ENCODE measurements at regions not wholly inside any gene's neighbourhood (a gene's known extent, or its start where the extent isn't known, plus 50 kb on each side); places are given as distances from the start of the nearest gene placed in this dataset.
A peak's percentile ranks its signal among the peaks of the same experiment; 100 is the strongest.

DNA sequence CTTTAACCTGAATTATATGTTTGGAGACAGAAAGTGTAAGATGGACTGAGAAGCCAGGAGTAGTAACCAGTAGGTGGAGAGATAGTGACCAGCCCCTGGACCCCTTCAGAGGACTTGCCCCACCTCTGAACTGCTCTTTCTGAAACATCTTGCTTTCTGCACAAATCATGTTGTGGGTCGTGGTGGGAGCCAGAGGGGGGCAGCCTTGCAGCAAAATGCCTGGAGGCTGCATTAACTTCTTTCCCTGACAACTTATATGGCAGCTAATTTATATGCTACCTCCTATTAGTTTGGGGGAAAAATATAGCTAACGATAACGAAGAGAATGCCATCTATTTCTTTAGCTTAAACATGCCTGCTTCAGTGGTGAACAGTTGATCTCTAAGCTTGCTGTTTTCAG is 859.8 kb downstream of the MAFB start:
- H3K27ac ChIP-seq (ENCODE audit: low read length), result peak overlapping the region; percentile 93
- H2AFZ ChIP-seq (ENCODE audit: low read depth, low read length), result peak overlapping the region; percentile 49; the same call in 1 of the 2 replicates
- H3K27me3 ChIP-seq (ENCODE audit: low read depth, low read length), result no peaks in the 10 kb centered on the region
- H4K20me1 ChIP-seq (ENCODE audit: insufficient read depth, low read length), result no peaks in the 10 kb centered on the region
- H3K4me1 ChIP-seq (ENCODE audit: low read length), result peaks cover 80% of the 10 kb centered on the region
- peak overlapping the region; percentile 60 for H3K4me3 ChIP-seq (ENCODE audit: low read length)
- peaks cover 10% of the 10 kb centered on the region; the same call in 1 of the 2 replicates for H3K9me3 ChIP-seq (ENCODE audit: insufficient read depth, low read length)
- no peak for TF ChIP-seq EZH2phosphoT487 (IDR thresholded peaks at IDR 0.05; ENCODE audit: low read depth)
- TF ChIP-seq, protein P1, sequence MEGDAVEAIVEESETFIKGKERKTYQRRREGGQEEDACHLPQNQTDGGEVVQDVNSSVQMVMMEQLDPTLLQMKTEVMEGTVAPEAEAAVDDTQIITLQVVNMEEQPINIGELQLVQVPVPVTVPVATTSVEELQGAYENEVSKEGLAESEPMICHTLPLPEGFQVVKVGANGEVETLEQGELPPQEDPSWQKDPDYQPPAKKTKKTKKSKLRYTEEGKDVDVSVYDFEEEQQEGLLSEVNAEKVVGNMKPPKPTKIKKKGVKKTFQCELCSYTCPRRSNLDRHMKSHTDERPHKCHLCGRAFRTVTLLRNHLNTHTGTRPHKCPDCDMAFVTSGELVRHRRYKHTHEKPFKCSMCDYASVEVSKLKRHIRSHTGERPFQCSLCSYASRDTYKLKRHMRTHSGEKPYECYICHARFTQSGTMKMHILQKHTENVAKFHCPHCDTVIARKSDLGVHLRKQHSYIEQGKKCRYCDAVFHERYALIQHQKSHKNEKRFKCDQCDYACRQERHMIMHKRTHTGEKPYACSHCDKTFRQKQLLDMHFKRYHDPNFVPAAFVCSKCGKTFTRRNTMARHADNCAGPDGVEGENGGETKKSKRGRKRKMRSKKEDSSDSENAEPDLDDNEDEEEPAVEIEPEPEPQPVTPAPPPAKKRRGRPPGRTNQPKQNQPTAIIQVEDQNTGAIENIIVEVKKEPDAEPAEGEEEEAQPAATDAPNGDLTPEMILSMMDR (IDR thresholded peaks at IDR 0.05; ENCODE audit: low read depth, low read length), result peak; percentile 99
- H3K4me2 ChIP-seq (ENCODE audit: low read length), result peak overlapping the region; percentile 70
- no peaks in the 10 kb centered on the region for H3K79me2 ChIP-seq (ENCODE audit: low read length)
- H3K36me3 ChIP-seq (replicated peaks; ENCODE audit: low read depth, low read length), result peaks cover 49% of the 10 kb centered on the region
- H3K9ac ChIP-seq (ENCODE audit: low read length), result peak overlapping the region; percentile 76

DNA sequence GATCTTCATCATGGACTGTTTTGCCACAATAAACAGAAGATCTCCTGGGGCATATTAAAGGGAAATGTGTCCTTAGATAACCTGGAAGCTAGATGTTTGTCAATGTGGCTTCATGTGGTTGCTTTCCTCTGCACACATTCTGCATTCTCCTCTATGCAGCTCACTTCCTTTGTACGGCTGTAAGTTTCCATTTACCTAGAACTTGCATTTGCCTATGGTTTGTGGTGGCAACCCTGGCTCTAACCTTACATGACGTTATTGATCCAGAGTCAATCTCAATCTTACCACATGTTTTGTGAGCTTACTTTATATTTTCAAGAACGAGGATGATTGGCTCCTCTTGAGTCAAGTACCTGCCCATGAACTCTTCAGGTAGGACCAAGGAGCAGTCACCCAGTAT is 863.1 kb downstream of the MAFB start:
- Histone ChIP-seq H3K27ac (ENCODE audit: low read length) (peak overlapping the region; percentile 34), H3K4me3 (ENCODE audit: low read length) (no peak overlapping the region), H3K36me3 (replicated peaks; ENCODE audit: low read depth, low read length) (peaks cover 25% of the 10 kb centered on the region), H3K9me3 (ENCODE audit: insufficient read depth, low read length) (peaks cover 7% of the 10 kb centered on the region; the same call in 1 of the 2 replicates), H3K9ac (ENCODE audit: low read length) (0 out of 2 replicates have a peak overlapping the region, but pooled peaks have one; percentile 4), H4K20me1 (ENCODE audit: insufficient read depth, low read length) (no peaks in the 10 kb centered on the region), H3K4me2 (ENCODE audit: low read length) (peak overlapping the region; percentile 2), H3K4me1 (ENCODE audit: low read length) (peaks cover 57% of the 10 kb centered on the region), H3K27me3 (ENCODE audit: low read depth, low read length) (no peaks in the 10 kb centered on the region), H2AFZ (ENCODE audit: low read depth, low read length) (peak overlapping the region; percentile 66), H3K79me2 (ENCODE audit: low read length) (no peaks in the 10 kb centered on the region)
- no peak for TF ChIP-seq EZH2phosphoT487 (IDR thresholded peaks at IDR 0.05; ENCODE audit: low read depth)
- TF ChIP-seq, protein P1 (IDR thresholded peaks at IDR 0.05; ENCODE audit: low read depth, low read length), result no peak

DNA sequence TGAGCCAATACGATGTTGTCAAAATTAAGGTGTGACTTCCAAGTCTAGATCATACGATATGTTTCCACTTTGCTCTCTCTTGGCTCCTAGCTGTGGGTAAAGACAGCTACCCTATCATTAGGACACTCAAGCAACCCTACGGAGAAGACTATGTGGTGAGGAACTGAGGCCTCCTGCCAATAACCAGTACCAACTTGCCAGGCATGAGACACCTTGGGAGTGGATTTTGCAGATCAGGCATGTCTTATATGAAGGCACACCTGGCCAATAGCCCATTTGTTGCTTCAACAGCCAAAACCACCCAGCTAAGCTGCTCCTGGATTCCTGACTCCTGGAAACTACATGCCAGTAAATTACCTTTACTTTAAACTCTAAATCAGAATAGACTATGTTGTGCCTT is 863.4 kb downstream of the DHX35 start:
- Histone ChIP-seq H2AFZ (ENCODE audit: low read depth, low read length) (peak overlapping the region; percentile 66; the same call in 1 of the 2 replicates), H3K9ac (ENCODE audit: low read length) (0 out of 2 replicates have a peak overlapping the region, but pooled peaks have one; percentile 4), H3K79me2 (ENCODE audit: low read length) (no peaks in the 10 kb centered on the region), H3K4me3 (ENCODE audit: low read length) (no peak overlapping the region), H3K9me3 (ENCODE audit: insufficient read depth, low read length) (peaks cover 7% of the 10 kb centered on the region; the same call in 1 of the 2 replicates), H3K4me1 (ENCODE audit: low read length) (peaks cover 53% of the 10 kb centered on the region), H3K27me3 (ENCODE audit: low read depth, low read length) (no peaks in the 10 kb centered on the region), H3K4me2 (ENCODE audit: low read length) (peak overlapping the region; percentile 2; the same call in 1 of the 2 replicates), H4K20me1 (ENCODE audit: insufficient read depth, low read length) (no peaks in the 10 kb centered on the region), H3K27ac (ENCODE audit: low read length) (peak overlapping the region; percentile 34; the same call in 1 of the 2 replicates), H3K36me3 (replicated peaks; ENCODE audit: low read depth, low read length) (peaks cover 25% of the 10 kb centered on the region)
- TF ChIP-seq, protein P1 (IDR thresholded peaks at IDR 0.05; ENCODE audit: low read depth, low read length), result no peak
- no peak for TF ChIP-seq EZH2phosphoT487 (IDR thresholded peaks at IDR 0.05; ENCODE audit: low read depth)

DNA sequence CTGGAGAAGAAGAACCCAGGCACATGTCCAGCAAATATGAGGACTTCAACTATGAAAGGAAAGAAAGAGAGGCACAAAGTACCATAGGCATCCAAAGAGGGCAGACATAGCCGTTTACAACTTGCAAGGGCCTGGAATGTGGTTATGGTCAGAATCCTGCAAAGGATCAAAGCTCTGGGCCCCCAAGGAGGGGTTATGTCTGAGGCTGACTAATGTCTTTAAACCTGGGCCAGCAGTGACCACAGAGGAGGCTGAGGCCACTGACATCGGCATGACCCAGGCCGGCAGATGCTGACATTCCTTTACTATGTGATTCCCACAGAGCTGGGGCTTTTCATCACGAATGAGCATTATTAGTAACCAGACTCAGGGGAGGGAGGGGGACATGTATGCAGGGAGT is 861.1 kb downstream of the DHX35 start:
- Histone ChIP-seq H3K9me3 (ENCODE audit: insufficient read depth, low read length) (peaks cover 7% of the 10 kb centered on the region; the same call in 1 of the 2 replicates), H3K27me3 (ENCODE audit: low read depth, low read length) (no peaks in the 10 kb centered on the region), H4K20me1 (ENCODE audit: insufficient read depth, low read length) (no peaks in the 10 kb centered on the region), H3K36me3 (replicated peaks; ENCODE audit: low read depth, low read length) (peaks cover 22% of the 10 kb centered on the region), H3K4me2 (ENCODE audit: low read length) (no peak overlapping the region), H3K9ac (ENCODE audit: low read length) (no peak overlapping the region), H3K27ac (ENCODE audit: low read length) (no peak overlapping the region), H3K4me3 (ENCODE audit: low read length) (no peak overlapping the region), H3K4me1 (ENCODE audit: low read length) (peaks cover 34% of the 10 kb centered on the region), H2AFZ (ENCODE audit: low read depth, low read length) (no peak overlapping the region), H3K79me2 (ENCODE audit: low read length) (no peaks in the 10 kb centered on the region)
- TF ChIP-seq, protein P1 (IDR thresholded peaks at IDR 0.05; ENCODE audit: low read depth, low read length), result no peak
- no peak for TF ChIP-seq EZH2phosphoT487 (IDR thresholded peaks at IDR 0.05; ENCODE audit: low read depth)
